Activated naive CD8-positive, alpha-beta T cell treated with anti-CD3 and anti-CD28 coated beads, Interleukin-2, amount 50 U/mL, for 24 hours (primary cell): ENCODE measurements at regions not wholly inside any gene's neighbourhood (a gene's known extent, or its start where the extent isn't known, plus 50 kb on each side); places are given as distances from the start of the nearest gene placed in this dataset.

Source experiments
- ATAC-seq: fragments of 150-1000 bp; cut with Tn5 transposase; one replicate; pipeline ENCODE4 v1.10.0; 2021
- DNase-seq: peaks from one replicate; pipeline ENCODE4 v3.0.0; 2021
- H3K27ac Mint-ChIP-seq: one replicate; pipeline ENCODE4 v1.8.0; 2021; ENCODE audit warnings: mild to moderate bottlenecking, mixed read lengths
- H3K27me3 Mint-ChIP-seq: one replicate; pipeline ENCODE4 v1.8.0; 2021; ENCODE audit warnings: mixed read lengths
- H3K36me3 Mint-ChIP-seq: one replicate; pipeline ENCODE4 v1.8.0; 2021; ENCODE audit warnings: low read depth, mixed read lengths
- H3K4me1 Mint-ChIP-seq: one replicate; pipeline ENCODE4 v1.8.0; 2021; ENCODE audit warnings: mixed read lengths
- H3K4me3 Mint-ChIP-seq: one replicate; pipeline ENCODE4 v1.8.0; 2021; ENCODE audit warnings: mild to moderate bottlenecking, moderate library complexity, mixed read lengths
- H3K9me3 Mint-ChIP-seq: one replicate; pipeline ENCODE4 v1.8.0; 2021; ENCODE audit warnings: mixed read lengths

- Mint-ChIP-seq H3K27ac (no peak overlapping the region), H3K36me3 (no peaks in the 10 kb centered on the region), H3K4me3 (no peak overlapping the region), H3K9me3 (peaks cover 8% of the 10 kb centered on the region), H3K4me1 (no peaks in the 10 kb centered on the region), H3K27me3 (no peaks in the 10 kb centered on the region)
- no peak for DNase-seq
- ATAC-seq = no peak
These were observed 1641.3 kb upstream of the SLC39A10 start for GRCh38 chr2:194015751-194016150.

GRCh38 chr2:194014639-194015038 is 1642.4 kb upstream of the SLC39A10 start:
- Mint-ChIP-seq H3K27ac (no peak overlapping the region), H3K27me3 (no peaks in the 10 kb centered on the region), H3K9me3 (peaks cover 9% of the 10 kb centered on the region), H3K36me3 (no peaks in the 10 kb centered on the region), H3K4me1 (no peaks in the 10 kb centered on the region), H3K4me3 (no peak overlapping the region)
- DNase-seq (no peak), ATAC-seq (no peak)

DNA sequence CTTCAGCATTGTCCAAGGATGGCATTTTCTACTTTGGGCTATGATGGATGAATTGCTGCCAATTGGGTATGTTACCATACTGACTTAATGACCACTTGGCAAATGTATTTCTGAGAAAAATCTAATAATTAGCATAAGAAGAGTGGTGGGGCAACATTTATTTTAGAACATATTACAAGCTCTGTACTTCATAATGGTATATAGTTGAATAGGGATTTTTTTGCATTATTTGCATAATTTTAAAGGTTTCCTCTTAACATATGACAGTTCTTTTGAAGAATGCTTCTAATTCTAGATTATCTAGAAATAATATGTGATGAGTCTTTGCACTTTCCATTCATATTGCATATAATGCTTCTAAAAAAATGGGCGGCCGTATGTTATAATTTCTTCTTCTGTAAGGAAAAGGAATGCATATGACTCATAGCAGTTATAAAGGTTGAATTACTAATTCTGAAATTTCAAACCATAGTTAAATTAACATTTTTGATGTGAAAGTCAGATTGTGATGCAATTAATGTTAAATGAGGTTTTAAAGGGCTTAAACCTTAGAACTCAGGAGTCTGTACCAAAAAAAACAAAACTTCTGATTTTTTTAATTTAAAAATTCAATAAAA is 1652.3 kb upstream of the SLC39A10 start:
- Mint-ChIP-seq H3K36me3 (no peaks in the 10 kb centered on the region), H3K4me3 (no peak overlapping the region), H3K27me3 (no peaks in the 10 kb centered on the region), H3K4me1 (no peaks in the 10 kb centered on the region), H3K9me3 (peaks cover 15% of the 10 kb centered on the region), H3K27ac (no peak overlapping the region)
- DNase-seq = no peak
- no peak for ATAC-seq

GRCh38 chr2:194003911-194004310 is 1653.1 kb upstream of the SLC39A10 start:
- H3K9me3 Mint-ChIP-seq = peaks cover 7% of the 10 kb centered on the region
- H3K27me3 Mint-ChIP-seq = no peaks in the 10 kb centered on the region
- no peak for DNase-seq
- ATAC-seq = no peak
- no peak overlapping the region for H3K4me3 Mint-ChIP-seq
- H3K4me1 Mint-ChIP-seq = no peaks in the 10 kb centered on the region
- no peak overlapping the region for H3K27ac Mint-ChIP-seq
- no peaks in the 10 kb centered on the region for H3K36me3 Mint-ChIP-seq

DNA sequence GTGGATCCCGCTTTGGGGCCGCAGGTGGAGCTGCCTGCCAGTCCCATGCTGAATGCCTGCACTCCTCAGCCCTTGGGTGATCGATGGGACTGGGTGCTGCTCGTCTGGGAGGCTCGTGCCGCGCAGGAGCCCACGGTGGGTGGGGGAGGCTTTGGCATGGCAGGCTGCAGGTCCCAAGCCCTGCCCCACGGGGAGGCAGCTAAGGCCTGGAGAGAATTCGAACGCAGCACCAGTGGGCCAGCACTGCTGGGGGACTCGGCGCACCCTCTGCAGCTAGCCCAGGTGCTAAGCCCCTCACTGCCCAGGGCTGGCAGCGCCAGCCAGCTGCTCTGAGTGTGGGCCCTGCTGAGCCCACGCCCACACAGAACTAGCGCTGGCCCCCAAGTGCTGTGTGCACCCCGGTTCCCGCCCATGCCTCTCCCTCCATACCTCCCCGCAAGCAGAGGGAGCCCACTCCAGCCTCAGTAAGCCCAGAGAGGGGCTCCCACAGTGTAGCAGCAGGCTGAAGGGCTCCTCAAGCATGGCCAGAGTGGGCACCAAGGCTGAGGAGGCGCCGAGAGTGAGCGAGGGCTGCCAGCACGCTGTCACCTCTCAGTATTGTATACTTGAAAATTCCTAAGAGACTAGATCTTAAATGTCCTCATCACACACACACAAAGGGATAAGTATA is 1654.2 kb upstream of the SLC39A10 start:
- no peaks in the 10 kb centered on the region for H3K9me3 Mint-ChIP-seq
- no peaks in the 10 kb centered on the region for H3K27me3 Mint-ChIP-seq
- ATAC-seq = no peak
- H3K27ac Mint-ChIP-seq = no peak overlapping the region
- no peak overlapping the region for H3K4me3 Mint-ChIP-seq
- no peaks in the 10 kb centered on the region for H3K4me1 Mint-ChIP-seq
- DNase-seq = no peak
- H3K36me3 Mint-ChIP-seq = no peaks in the 10 kb centered on the region

DNA sequence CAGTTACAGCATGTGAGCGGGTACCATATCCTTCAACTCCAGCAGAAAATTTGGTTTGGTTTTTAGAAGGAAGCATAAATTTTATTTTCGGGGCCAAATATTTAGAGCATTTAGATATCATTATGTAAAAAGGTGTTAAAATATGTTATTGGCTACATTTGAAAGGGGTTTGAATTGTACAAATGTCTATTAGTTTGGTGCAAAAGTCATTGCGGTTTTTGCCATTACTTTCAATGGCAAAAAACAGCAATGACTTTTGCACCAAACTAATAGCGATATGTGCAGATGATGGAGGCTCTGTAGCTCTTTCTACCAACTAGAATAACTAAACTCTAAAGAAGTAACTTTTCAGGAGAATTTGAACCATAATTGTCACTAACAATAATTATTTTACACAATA is 1666.2 kb upstream of the SLC39A10 start:
- Mint-ChIP-seq H3K27ac (no peak overlapping the region), H3K27me3 (no peaks in the 10 kb centered on the region), H3K4me1 (no peaks in the 10 kb centered on the region), H3K4me3 (no peak overlapping the region), H3K9me3 (no peaks in the 10 kb centered on the region), H3K36me3 (no peaks in the 10 kb centered on the region)
- ATAC-seq (no peak), DNase-seq (no peak)

DNA sequence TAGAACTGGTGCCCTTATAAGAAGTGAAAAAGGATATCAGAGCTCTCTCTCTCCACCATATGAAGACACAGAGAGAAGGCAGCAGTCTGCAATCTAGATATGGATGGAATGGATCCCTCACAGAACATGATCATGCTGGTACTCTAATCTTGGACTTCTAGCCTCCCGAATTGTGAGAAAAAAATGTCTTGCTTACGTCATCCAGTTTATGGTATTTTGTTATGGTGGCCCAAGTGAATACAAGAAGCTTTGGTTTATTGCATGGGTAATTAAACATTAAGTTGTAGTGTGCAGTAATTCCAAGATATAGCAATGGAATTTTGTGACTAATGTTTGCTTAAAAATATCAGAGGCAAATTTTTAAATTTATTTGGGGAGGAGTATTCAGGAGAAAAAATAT is 1667.4 kb upstream of the SLC39A10 start:
- ATAC-seq (no peak), DNase-seq (no peak)
- Mint-ChIP-seq H3K36me3 (no peaks in the 10 kb centered on the region), H3K4me3 (no peak overlapping the region), H3K27ac (no peak overlapping the region), H3K27me3 (no peaks in the 10 kb centered on the region), H3K4me1 (no peaks in the 10 kb centered on the region), H3K9me3 (peaks cover 4% of the 10 kb centered on the region)

DNA sequence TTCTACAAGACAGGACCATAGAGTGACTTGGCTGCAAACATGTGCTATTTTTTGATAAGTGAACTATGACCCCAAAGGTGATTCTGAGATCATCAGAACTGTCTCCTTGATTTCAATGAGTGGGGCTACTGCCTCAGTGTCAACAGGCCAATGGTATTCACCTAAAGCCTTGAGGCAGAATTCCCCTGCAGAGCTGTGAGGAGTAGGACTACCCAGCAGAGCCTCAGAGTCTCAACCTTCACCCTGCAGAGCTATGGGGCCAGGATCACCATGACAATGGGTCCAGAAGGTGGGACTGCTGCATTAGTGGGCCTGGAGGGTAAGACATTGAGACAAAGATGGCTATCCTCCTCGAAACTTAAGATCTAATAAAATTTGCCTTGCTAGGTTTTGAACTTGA is 1668.2 kb upstream of the SLC39A10 start:
- no peaks in the 10 kb centered on the region for H3K4me1 Mint-ChIP-seq
- DNase-seq (no peak), ATAC-seq (no peak)
- H3K27ac Mint-ChIP-seq = no peak overlapping the region
- H3K4me3 Mint-ChIP-seq = no peak overlapping the region
- no peaks in the 10 kb centered on the region for H3K36me3 Mint-ChIP-seq
- peaks cover 4% of the 10 kb centered on the region for H3K9me3 Mint-ChIP-seq
- H3K27me3 Mint-ChIP-seq = no peaks in the 10 kb centered on the region

- Mint-ChIP-seq H3K27me3 (no peaks in the 10 kb centered on the region), H3K4me1 (no peaks in the 10 kb centered on the region), H3K4me3 (no peak overlapping the region), H3K9me3 (peaks cover 4% of the 10 kb centered on the region), H3K27ac (no peak overlapping the region), H3K36me3 (no peaks in the 10 kb centered on the region)
- no peak for DNase-seq
- no peak for ATAC-seq
These were observed 1671.8 kb upstream of the SLC39A10 start for GRCh38 chr2:193985272-193985671.

DNA sequence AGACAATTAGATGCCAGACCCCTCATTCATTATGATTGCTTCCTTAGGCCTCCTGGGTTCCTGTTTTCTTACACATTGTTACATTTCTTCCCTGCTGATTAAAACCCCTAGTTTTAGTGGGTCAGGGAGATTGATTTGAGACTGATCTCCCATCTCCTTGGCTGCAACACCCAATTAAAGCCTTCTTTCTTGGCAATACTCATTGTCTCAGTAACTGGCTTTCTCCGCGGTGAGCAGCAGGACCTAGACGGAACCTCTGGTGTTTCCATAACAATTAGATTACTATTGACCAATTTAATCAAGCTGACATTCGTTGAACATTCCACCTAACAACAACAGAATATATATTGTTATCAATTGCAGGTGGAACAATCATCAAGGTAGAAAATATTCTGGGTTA is 1676.4 kb upstream of the SLC39A10 start:
- Mint-ChIP-seq H3K4me1 (no peaks in the 10 kb centered on the region), H3K9me3 (peaks cover 4% of the 10 kb centered on the region), H3K27me3 (no peaks in the 10 kb centered on the region), H3K27ac (no peak overlapping the region), H3K4me3 (no peak overlapping the region), H3K36me3 (no peaks in the 10 kb centered on the region)
- no peak for DNase-seq
- no peak for ATAC-seq

DNA sequence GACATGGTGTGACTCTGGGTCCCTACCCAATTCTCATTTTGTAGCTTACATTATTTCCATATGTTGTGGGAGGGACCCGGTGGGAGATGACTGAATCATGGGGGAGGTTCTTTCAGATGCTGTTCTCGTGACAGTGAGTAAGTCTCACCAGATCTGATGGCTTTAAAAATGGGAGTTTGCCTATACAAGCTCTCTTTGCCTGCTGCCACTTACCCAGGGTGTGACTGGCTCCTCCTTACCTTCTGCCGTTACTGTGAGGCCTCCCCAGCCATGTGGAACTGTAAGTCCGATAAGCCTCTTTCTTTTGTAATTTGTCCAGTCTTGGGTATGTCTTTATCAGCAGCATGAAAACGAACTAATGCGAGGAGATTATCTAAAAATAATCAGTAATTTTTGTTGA is 1683.2 kb upstream of the SLC39A10 start:
- Mint-ChIP-seq H3K4me3 (no peak overlapping the region), H3K27ac (no peak overlapping the region)

GRCh38 chr2:193966590-193966989 is 1690.4 kb upstream of the SLC39A10 start:
- Mint-ChIP-seq H3K27me3 (no peaks in the 10 kb centered on the region), H3K4me1 (no peaks in the 10 kb centered on the region), H3K9me3 (peaks cover 5% of the 10 kb centered on the region), H3K36me3 (no peaks in the 10 kb centered on the region), H3K4me3 (no peak overlapping the region), H3K27ac (no peak overlapping the region)
- DNase-seq (no peak), ATAC-seq (no peak)

More for the DNA sequence above, 1683.2 kb upstream of the SLC39A10 start:
- Mint-ChIP-seq H3K4me1 (no peaks in the 10 kb centered on the region), H3K27me3 (no peaks in the 10 kb centered on the region), H3K9me3 (peaks cover 5% of the 10 kb centered on the region), H3K36me3 (no peaks in the 10 kb centered on the region)
- DNase-seq (no peak), ATAC-seq (no peak)

DNA sequence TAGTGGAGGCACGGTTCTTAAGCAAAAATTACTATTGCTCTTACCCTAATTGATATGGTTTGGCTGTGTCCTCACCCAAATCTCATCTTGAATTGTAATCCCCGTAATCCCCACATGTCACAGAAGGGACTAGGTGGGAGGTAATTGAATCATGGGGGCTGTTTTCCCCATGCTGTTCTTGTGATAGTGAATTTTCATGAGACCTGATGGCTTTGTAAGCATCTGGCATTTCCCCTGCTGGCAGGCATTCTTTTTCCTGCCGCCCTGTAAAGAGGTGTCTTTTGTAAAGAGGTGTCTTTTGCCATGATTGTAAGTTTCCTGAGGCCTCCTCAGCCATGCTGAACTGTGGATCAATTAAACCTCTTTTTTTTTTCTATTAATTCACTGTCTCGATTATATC is 1691.8 kb upstream of the SLC39A10 start:
- Mint-ChIP-seq H3K36me3 (no peaks in the 10 kb centered on the region), H3K27me3 (no peaks in the 10 kb centered on the region), H3K9me3 (peaks cover 5% of the 10 kb centered on the region), H3K4me3 (no peak overlapping the region), H3K27ac (no peak overlapping the region), H3K4me1 (no peaks in the 10 kb centered on the region)
- DNase-seq (no peak), ATAC-seq (no peak)

DNA sequence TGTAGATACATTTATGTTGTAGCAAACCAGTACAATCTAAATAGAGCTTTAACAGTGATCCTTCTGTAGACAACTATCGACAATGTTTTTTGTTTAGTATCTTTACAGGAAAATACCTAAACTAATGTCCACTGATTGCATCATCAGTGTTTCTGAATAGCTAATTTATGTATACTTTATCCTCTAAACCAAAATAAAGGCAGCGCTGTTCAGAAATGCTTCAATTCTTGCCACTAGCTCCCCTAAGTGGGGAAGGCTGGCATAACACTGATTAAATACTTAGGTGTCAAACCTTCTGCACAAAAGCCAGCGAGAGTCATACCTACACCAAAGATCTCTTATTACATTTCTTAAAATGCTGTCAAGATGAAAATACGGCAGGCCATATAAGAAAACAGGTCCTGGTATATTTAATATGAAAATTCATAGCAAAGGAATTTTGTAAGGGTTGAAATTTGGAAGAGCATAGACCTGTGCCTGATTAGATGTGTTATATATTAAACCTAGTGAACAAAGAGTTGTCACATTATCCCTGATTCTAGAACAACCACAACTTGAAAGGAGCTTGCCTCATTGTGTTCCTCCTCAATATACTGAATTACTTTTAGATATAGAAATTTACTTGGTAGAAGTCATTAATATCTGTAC is 1693.4 kb upstream of the SLC39A10 start:
- DNase-seq (no peak), ATAC-seq (no peak)
- Mint-ChIP-seq H3K4me1 (no peaks in the 10 kb centered on the region), H3K27ac (no peak overlapping the region), H3K4me3 (no peak overlapping the region), H3K36me3 (no peaks in the 10 kb centered on the region), H3K9me3 (no peaks in the 10 kb centered on the region), H3K27me3 (no peaks in the 10 kb centered on the region)

- Mint-ChIP-seq H3K9me3 (no peaks in the 10 kb centered on the region), H3K27me3 (no peaks in the 10 kb centered on the region), H3K4me3 (no peak overlapping the region), H3K27ac (no peak overlapping the region), H3K4me1 (no peaks in the 10 kb centered on the region), H3K36me3 (no peaks in the 10 kb centered on the region)
- DNase-seq (no peak), ATAC-seq (no peak)
These were observed 1710.2 kb upstream of the SLC39A10 start for GRCh38 chr2:193946806-193947205.
